IPS-18a (cell line): ENCODE measurements at regions not wholly inside any gene's neighbourhood (a gene's known extent, or its start where the extent isn't known, plus 50 kb on each side); places are given as distances from the start of the nearest gene placed in this dataset.

Experiments used
- H3K27ac ChIP-seq: one replicate; pipeline ENCODE4 v1.5.1; 2013; ENCODE audit warnings: low read length
- H3K27me3 ChIP-seq: one replicate; pipeline ENCODE4 v1.6.1; 2013; ENCODE audit warnings: mild to moderate bottlenecking, low read length; ENCODE audit not compliant: control insufficient read depth, insufficient read depth
- H3K36me3 ChIP-seq: one replicate; pipeline ENCODE4 v1.6.1; 2013; ENCODE audit warnings: low read depth, low read length; ENCODE audit not compliant: control insufficient read depth
- H3K4me1 ChIP-seq: one replicate; pipeline ENCODE4 v1.6.1; 2013; ENCODE audit warnings: low read depth, low read length; ENCODE audit not compliant: control insufficient read depth
- H3K4me3 ChIP-seq: one replicate; pipeline ENCODE4 v1.5.1; 2013; ENCODE audit warnings: low read length
- H3K9ac ChIP-seq: one replicate; pipeline ENCODE4 v1.6.1; 2013; ENCODE audit warnings: mild to moderate bottlenecking, low read length, moderate library complexity
- H3K9me3 ChIP-seq: one replicate; pipeline ENCODE4 v1.6.1; 2013; ENCODE audit warnings: low read depth, low read length; ENCODE audit not compliant: control insufficient read depth

DNA sequence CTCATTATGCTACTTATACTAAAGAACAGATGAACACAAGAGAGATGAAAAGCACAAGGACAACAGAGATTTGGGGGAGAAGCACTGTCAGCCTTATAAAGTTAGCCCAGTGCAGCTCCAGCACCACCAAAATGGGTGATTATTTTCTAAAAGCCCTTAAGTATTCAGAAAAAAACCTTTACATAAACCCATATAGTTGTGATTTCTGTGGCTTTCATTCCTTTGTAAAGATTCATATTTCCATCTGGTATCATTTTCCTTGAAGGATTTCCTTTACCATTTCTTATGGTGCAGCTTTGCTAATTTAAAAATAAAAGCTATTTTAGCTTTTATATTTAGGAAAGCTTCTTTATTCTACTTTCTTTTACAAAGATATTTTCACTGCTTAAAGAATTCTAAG is 311.0 kb downstream of the TMEM167A start:
- no peaks in the 10 kb centered on the region for H3K36me3 ChIP-seq
- no peak overlapping the region for H3K27ac ChIP-seq
- H3K27me3 ChIP-seq, result no peaks in the 10 kb centered on the region
- peaks cover 5% of the 10 kb centered on the region for H3K9me3 ChIP-seq
- H3K4me3 ChIP-seq, result no peak overlapping the region
- no peaks in the 10 kb centered on the region for H3K4me1 ChIP-seq
- no peak overlapping the region for H3K9ac ChIP-seq

DNA sequence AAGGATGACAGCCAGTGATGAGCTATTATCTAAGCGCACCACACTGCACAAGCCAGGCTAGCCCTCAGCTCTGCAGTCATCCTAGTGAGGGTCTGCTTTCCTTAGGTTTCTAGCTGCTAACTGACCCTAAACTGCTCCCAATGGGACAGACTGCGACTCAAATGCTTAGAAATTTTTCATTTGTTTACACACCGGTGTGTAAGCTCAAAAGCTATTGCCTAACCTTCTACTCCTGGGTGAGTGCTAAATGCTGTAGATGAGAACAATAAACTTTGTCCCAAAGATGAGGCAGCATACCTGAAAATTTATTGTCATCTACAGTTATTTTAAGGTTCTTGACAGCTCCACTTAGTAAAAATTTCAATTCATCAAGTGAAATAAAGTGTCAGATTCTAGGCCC is 311.4 kb downstream of the TMEM167A start:
- Histone ChIP-seq H3K27me3 (no peaks in the 10 kb centered on the region), H3K27ac (no peak overlapping the region), H3K9me3 (peaks cover 5% of the 10 kb centered on the region), H3K9ac (no peak overlapping the region), H3K4me3 (no peak overlapping the region), H3K36me3 (no peaks in the 10 kb centered on the region), H3K4me1 (no peaks in the 10 kb centered on the region)

DNA sequence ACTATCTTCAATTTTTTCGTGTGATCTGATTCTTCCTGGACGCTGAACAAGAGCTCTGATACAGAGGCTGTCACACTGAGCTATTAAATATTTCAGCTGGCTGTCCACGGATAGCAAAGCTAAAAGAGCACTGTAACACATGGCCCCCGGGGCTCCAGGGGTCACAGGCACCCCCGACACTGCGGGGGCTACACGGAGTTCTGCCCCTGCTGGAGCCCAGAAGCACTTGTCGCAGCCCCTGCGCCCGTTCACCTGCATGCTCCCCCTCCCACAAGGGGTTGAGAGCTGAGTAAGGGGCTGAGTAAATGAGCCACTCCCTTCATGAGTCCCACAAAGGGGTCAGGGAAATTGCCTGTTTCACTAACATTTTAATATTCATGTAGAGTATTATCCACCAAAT is 316.3 kb downstream of the TMEM167A start:
- no peak overlapping the region for H3K27ac ChIP-seq
- no peaks in the 10 kb centered on the region for H3K36me3 ChIP-seq
- no peak overlapping the region for H3K9ac ChIP-seq
- no peaks in the 10 kb centered on the region for H3K4me1 ChIP-seq
- no peaks in the 10 kb centered on the region for H3K9me3 ChIP-seq
- no peaks in the 10 kb centered on the region for H3K27me3 ChIP-seq
- no peak overlapping the region for H3K4me3 ChIP-seq

DNA sequence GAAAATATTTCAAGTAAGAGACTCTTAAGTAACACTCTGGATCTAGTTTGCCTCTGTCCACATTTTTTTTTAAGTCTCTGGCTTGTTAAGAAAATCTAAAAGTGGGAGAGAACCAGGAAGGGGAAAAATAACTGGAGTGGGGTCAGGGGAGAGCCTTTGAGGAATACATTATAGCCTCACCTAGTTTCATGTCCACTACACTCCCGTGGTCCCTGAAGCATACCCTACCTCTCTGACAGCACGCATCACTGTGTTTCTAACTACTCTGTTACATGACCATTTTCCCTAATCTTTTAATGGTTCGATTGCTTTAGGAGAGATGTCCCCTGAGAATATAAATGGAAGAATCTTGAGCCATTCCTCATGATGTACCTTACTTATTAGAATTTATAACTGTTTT is 318.3 kb downstream of the TMEM167A start:
- Histone ChIP-seq H3K27me3 (no peaks in the 10 kb centered on the region), H3K9ac (no peak overlapping the region), H3K9me3 (no peaks in the 10 kb centered on the region), H3K27ac (no peak overlapping the region), H3K4me1 (no peaks in the 10 kb centered on the region), H3K36me3 (no peaks in the 10 kb centered on the region), H3K4me3 (no peak overlapping the region)

DNA sequence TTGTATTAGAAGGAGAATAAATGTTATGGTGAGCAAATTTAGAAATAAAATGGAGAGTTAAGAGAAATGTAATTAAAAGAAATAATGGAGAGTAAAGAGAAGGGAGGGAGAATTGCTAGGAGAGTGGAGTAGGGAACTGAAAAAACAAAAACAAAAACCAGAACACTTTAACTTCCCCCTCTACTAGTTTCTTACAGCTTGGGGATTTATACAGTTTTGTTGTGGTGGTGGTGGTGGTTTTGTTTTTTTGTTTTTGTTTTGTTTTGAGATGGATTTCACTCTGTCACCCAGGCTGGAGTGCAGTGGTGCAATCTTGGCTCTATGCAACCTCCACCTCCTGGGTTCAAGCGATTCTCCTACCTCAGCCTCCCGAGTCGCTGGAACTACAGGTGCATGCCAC is 322.4 kb downstream of the TMEM167A start:
- Histone ChIP-seq H3K9ac (no peak overlapping the region), H3K4me1 (no peaks in the 10 kb centered on the region), H3K4me3 (no peak overlapping the region), H3K27ac (no peak overlapping the region), H3K36me3 (no peaks in the 10 kb centered on the region), H3K27me3 (no peaks in the 10 kb centered on the region), H3K9me3 (no peaks in the 10 kb centered on the region)

DNA sequence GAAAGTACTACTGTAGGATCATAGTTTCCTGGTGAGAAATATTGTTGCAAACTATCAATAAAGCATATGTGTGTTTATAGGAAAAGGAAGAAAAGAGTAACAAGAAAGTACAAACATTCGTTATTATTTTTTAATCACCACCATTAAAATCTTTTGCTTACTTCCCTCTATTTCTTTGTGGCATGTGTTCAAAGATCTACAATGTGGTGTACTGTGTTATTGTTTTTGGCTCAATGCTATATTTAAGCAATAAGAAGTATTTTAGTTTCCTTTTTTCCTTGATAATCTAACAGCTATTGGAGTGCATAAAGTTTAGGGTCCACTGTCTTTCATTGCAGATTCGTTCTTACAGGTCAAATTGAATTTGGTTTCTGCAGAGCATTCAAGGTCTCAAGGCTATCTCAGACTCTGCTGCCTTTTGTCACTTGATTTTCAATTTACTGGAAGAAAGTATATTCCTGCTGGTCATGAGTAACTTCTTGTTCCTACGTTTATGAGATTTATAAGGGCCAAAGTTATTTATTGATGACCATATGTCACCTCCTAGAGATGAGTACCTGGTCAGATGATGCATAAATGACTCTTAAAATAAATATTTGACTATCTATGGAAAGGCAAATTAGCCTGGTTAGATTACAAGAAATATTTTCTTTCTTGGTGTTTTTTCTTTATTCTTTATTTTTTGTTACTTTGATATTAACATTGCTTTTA is 323.0 kb downstream of the TMEM167A start:
- H3K4me1 ChIP-seq, result no peaks in the 10 kb centered on the region
- H3K36me3 ChIP-seq, result no peaks in the 10 kb centered on the region
- no peaks in the 10 kb centered on the region for H3K9me3 ChIP-seq
- no peaks in the 10 kb centered on the region for H3K27me3 ChIP-seq
- H3K27ac ChIP-seq, result no peak overlapping the region
- H3K4me3 ChIP-seq, result no peak overlapping the region
- H3K9ac ChIP-seq, result no peak overlapping the region

DNA sequence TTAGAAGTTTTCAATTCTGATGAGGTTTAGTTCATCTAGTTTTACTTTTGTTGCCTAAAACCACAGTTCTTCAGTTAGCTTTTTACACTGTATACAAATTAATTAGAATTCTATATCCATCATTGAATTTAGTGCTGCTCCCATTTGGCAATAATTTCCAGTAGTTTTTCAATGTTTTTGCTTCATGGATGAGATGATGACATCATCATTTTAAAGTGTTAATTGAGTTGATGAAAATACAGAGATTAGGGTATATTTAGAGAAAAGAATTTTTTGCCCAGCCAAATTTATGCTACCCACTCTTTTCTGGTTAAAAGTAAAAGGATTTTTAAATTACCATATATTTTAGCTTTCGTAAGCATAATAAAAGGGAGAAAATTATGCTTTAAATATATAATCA is 323.8 kb downstream of the TMEM167A start:
- no peak overlapping the region for H3K9ac ChIP-seq
- no peaks in the 10 kb centered on the region for H3K4me1 ChIP-seq
- no peaks in the 10 kb centered on the region for H3K36me3 ChIP-seq
- H3K27me3 ChIP-seq, result no peaks in the 10 kb centered on the region
- no peaks in the 10 kb centered on the region for H3K9me3 ChIP-seq
- H3K27ac ChIP-seq, result no peak overlapping the region
- no peak overlapping the region for H3K4me3 ChIP-seq

DNA sequence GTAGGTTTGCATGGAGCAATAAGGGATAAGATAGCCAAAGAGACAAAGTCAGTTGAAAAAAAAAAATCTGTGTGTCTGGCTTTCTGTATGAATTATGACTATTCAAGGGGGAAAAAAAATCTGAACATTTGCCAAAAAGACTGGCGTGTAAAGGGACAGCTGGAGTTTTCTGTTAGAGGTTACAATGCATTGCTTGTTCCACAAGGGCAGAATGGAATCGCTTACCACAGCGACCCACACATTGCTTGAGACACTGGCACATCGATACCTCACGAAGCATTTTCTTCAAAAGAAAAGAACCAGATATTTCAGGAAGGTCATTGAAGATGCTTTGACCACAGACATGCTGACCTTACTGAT is 327.8 kb downstream of the TMEM167A start:
- no peak overlapping the region for H3K4me3 ChIP-seq
- H3K27me3 ChIP-seq, result no peaks in the 10 kb centered on the region
- no peaks in the 10 kb centered on the region for H3K4me1 ChIP-seq
- H3K27ac ChIP-seq, result no peak overlapping the region
- H3K36me3 ChIP-seq, result no peaks in the 10 kb centered on the region
- H3K9me3 ChIP-seq, result no peaks in the 10 kb centered on the region
- H3K9ac ChIP-seq, result no peak overlapping the region

DNA sequence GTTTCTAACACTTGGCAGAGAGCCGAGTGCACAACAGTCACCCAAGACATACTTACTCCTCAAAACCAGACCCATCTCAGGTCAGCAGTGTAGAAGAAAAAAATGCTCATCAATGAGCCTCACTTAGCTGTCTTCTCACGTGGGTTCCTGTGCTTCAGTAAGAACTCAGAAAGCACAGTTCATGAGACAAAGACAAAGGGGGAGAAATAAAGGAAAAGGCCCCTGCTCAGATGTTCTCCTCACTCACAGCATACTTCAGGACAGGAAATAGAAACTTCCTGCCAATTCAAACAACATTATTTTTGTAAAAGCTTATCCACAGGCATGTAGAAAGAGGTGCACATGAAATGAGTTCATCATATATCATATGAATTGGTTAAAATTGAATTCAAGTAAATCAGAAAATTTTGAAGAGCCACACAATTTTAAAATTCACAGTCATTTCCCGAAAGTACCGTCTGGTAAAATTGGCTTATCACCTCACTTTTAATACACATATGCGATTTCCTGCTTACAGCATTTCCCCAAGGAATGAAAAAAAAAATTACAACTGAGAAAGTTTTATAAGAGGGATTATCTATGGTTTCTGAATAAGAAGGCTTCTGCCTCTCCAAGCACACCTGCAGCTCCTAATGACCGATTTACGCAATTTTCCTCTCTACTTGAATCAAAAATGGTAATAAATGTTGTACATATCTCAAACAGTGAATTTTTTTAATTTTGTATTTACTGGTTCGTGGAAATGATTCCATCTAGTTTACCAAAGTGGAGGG is 328.3 kb downstream of the TMEM167A start:
- no peaks in the 10 kb centered on the region for H3K27me3 ChIP-seq
- no peak overlapping the region for H3K9ac ChIP-seq
- no peaks in the 10 kb centered on the region for H3K9me3 ChIP-seq
- no peak overlapping the region for H3K27ac ChIP-seq
- H3K4me1 ChIP-seq, result no peaks in the 10 kb centered on the region
- no peaks in the 10 kb centered on the region for H3K36me3 ChIP-seq
- H3K4me3 ChIP-seq, result no peak overlapping the region

DNA sequence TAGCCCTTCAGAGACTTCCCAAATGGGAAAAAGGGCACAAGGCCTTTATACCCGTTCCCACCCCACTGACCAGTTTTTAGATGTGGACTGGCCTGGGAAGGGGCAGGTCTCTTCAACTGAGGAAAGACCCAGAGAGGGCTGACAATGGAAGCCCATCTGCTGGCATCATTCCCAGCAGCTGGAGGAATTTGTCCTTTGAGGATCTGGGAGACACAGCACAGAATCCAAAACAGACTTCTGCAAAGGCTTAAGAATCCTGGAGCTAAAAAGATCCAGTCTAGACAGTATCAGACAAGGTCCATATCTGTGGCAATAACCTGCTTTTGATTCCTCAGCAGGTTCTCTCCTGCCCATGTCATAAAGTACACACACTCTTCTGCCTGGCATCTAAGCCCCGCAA is 329.2 kb downstream of the TMEM167A start:
- Histone ChIP-seq H3K36me3 (no peaks in the 10 kb centered on the region), H3K27me3 (no peaks in the 10 kb centered on the region), H3K4me3 (no peak overlapping the region), H3K27ac (no peak overlapping the region), H3K4me1 (no peaks in the 10 kb centered on the region), H3K9me3 (no peaks in the 10 kb centered on the region), H3K9ac (no peak overlapping the region)

DNA sequence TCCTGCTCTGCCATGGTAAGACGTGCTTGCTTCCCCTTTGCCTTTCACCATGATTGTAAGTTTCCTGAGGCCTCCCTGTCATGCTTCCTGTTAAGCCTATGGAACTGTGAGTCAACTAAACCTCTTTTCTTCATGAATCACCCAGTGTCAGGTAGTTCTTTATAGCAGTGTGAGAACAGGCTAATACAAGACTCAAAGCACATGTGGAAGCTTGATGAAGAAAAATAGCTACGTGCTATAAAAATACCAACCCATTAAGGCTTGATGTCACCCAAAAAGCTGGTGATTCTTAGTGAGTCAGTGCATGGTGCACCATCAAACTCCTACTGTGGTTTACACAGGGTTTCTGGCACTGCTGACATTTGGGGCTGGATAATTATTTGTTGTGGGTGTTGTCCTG is 332.2 kb downstream of the TMEM167A start:
- Histone ChIP-seq H3K4me1 (no peaks in the 10 kb centered on the region), H3K4me3 (no peak overlapping the region), H3K9ac (no peak overlapping the region), H3K36me3 (no peaks in the 10 kb centered on the region), H3K9me3 (no peaks in the 10 kb centered on the region), H3K27ac (no peak overlapping the region), H3K27me3 (no peaks in the 10 kb centered on the region)

DNA sequence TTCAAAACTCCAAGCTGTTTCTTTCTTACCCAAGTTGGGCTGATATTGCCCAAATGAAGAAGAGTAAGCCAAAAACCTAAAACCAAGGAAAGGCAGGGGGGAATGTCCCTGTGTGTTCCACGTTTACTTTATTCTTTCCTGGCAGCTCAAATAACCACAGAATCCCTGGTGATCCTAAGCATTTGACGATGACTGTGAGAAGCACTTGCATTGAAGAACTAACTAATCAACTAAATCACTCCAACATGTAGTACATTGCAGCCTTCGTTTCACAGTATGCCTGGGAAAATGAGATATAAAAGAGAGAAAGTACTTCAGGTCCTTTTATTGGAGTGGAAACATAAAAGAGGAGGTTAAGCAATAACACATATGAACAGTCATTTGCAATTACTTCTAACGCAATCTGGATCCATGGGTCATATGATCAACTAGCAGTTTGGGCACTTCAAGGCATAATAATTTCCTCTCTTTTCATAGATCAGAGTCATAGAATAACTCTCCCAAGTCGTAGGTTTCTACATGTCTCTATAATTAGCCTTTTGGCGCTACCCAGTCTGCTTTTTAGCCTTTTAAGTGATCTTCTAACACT is 338.4 kb downstream of the TMEM167A start:
- Histone ChIP-seq H3K27me3 (no peaks in the 10 kb centered on the region), H3K9me3 (no peaks in the 10 kb centered on the region), H3K27ac (no peak overlapping the region), H3K36me3 (no peaks in the 10 kb centered on the region), H3K4me3 (no peak overlapping the region), H3K9ac (no peak overlapping the region), H3K4me1 (no peaks in the 10 kb centered on the region)
